GM21390 (cell line): ENCODE measurements at regions not wholly inside any gene's neighbourhood (a gene's known extent, or its start where the extent isn't known, plus 50 kb on each side); places are given as distances from the start of the nearest gene placed in this dataset.

ENCODE experiments used
- ATAC-seq: cut with Tn5 transposase; IDR thresholded peaks from one replicate; pipeline ENCODE4 v1.9.1; 2021; ENCODE audit not compliant: unreplicated experiment

- no peak for ATAC-seq
Observed at GRCh38 chr1:118253053-118253915, 68.3 kb upstream of the SPAG17 start.

DNA sequence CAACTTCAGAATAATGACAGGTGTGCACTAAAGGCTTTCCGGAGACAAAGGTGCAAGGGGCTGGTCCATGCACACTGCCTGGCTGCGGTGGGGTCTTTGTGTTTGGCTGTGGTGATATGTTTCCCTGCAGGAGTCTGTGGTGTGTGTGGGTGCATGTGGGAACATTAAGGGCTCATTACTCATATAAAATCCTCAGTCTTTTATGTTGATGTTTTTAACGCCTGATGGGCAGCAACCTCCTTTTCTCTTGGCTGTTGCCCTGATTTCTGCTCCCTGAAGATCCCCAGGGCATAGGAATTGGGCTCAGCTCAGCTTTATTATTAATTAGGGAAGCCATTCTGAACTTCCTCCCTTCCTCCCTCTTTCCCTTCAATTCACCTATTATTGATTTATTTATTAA, 67.6 kb upstream of the SPAG17 start:
- ATAC-seq: no peak

- ATAC-seq: no peak
Observed at GRCh38 chr1:118250232-118250631, 65.2 kb upstream of the SPAG17 start.

- ATAC-seq: no peak
Observed at GRCh38 chr1:118249641-118250040, 64.6 kb upstream of the SPAG17 start.

- ATAC-seq: no peak
Observed at GRCh38 chr1:118247593-118247992, 62.6 kb upstream of the SPAG17 start.

DNA sequence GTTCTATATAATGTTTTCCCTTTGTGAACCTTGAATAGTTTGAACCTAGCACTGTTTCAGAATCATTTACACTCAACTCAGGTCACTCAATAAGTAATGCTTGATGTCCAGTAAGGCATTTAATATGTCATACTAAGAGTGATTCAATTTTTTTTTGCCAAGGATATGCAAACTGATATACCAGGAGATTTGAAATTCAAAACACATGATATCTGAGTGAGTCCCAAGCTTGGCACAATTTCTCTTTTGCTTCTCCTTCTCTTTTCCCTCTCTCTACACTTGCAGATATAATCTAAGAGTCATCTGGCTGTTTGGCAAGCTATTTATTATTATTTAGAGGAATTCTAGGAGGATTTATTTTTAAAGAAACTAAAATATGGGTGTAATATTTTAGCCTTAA, 61.6 kb upstream of the SPAG17 start:
- no peak for ATAC-seq

DNA sequence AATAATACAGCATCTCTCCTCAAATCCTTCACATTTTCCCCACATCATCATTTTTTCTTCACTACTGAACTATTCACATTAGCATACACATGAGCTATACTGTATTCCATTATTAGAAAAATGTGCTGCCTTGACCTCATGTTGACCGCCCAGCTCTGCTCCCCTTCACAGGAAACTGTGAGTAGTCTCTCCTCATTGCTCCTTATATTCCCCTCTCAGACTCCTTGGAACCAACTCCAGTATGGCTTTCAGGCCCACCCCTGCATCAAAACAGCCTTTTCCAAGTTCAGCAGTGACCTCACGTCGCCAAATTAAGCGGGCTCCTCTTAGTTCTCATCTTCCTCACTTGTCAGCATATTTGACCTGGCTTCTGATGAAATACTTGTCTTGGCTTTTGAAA, 59.2 kb upstream of the SPAG17 start:
- ATAC-seq: no peak

- ATAC-seq: no peak
Observed at GRCh38 chr1:118243269-118243668, 58.2 kb upstream of the SPAG17 start.
